Stimulated activated CD8-positive, alpha-beta memory T cell treated with anti-CD3 and anti-CD28 coated beads, Interleukin-7, amount 100 ng/mL, for 48 hours (primary cell): ENCODE measurements at regions not wholly inside any gene's neighbourhood (a gene's known extent, or its start where the extent isn't known, plus 50 kb on each side); places are given as distances from the start of the nearest gene placed in this dataset.
"Not testable (repeated sequence)": the region's sequence is repeated elsewhere in the genome, so short reads cannot be mapped to it uniquely, and the experiment has no call there.

Experiments
- DNase-seq, 2 donors: peaks; one replicate each; pipeline ENCODE4 v3.0.0-alpha.2; 2020; ENCODE audit warnings: low read depth in 1 of 2; ENCODE audit errors: extremely low read depth in 1 of 2

- not testable (repeated sequence) for DNase-seq
Measured at GRCh38 chr17:20840987-20841865, 201.6 kb downstream of the USP22 start.

GRCh38 chr17:20842012-20842411 is 200.8 kb downstream of the USP22 start:
- DNase-seq, result not testable (repeated sequence)

- not testable (repeated sequence) for DNase-seq
Measured at GRCh38 chr17:20843261-20843660, 199.6 kb downstream of the USP22 start.

GRCh38 chr17:20843799-20844553 is 198.8 kb downstream of the USP22 start:
- DNase-seq, result peak; percentile 29 to 38

GRCh38 chr17:20848869-20849443 is 193.9 kb downstream of the USP22 start:
- not testable (repeated sequence) for DNase-seq

GRCh38 chr17:20851591-20852238 is 191.1 kb downstream of the USP22 start:
- not testable (repeated sequence) for DNase-seq

GRCh38 chr17:20852239-20852989 is 190.4 kb downstream of the USP22 start:
- DNase-seq, result peak in 1 of 2 donors; percentile 6

- no peak for DNase-seq
Measured at GRCh38 chr17:20852990-20853370, 189.8 kb downstream of the USP22 start.

- DNase-seq, result not testable (repeated sequence)
Measured at GRCh38 chr17:20855910-20856470, 186.8 kb downstream of the USP22 start.

GRCh38 chr17:20866444-20867209 is 176.2 kb downstream of the USP22 start:
- not testable (repeated sequence) for DNase-seq

GRCh38 chr17:20867436-20867937 is 175.3 kb downstream of the USP22 start:
- not testable (repeated sequence) for DNase-seq

- not testable (repeated sequence) for DNase-seq
Measured at GRCh38 chr17:20867938-20868661, 174.7 kb downstream of the USP22 start.

- DNase-seq, result not testable (repeated sequence)
Measured at GRCh38 chr17:20868662-20869007, 174.2 kb downstream of the USP22 start.

GRCh38 chr17:20873173-20873572 is 169.6 kb downstream of the USP22 start:
- not testable (repeated sequence) for DNase-seq

- DNase-seq, result not testable (repeated sequence)
Measured at GRCh38 chr17:20873688-20874328, 169.0 kb downstream of the USP22 start.

GRCh38 chr17:20877384-20877783 is 165.4 kb downstream of the USP22 start:
- DNase-seq, result not testable (repeated sequence)

- DNase-seq, result no peak
Measured at GRCh38 chr17:20890338-20890737, 152.5 kb downstream of the USP22 start.

- DNase-seq, result not testable (repeated sequence)
Measured at GRCh38 chr17:20895426-20895825, 147.4 kb downstream of the USP22 start.
